Body of pancreas (tissue), 4 donors: ENCODE measurements at regions not wholly inside any gene's neighbourhood (a gene's known extent, or its start where the extent isn't known, plus 50 kb on each side); places are given as distances from the start of the nearest gene placed in this dataset.
"Not testable (repeated sequence)": the region's sequence is repeated elsewhere in the genome, so short reads cannot be mapped to it uniquely, and the experiment has no call there.

ENCODE experiments used
- ATAC-seq: fragments of 150-250 bp; one replicate; pipeline ENCODE4 v1.9.1; 2016
- DNase-seq, 4 donors: peaks; one replicate each; pipeline ENCODE4 v3.0.0-alpha.2; 2019
- H3K27ac ChIP-seq, 4 donors: fragments of 200-600 bp; sonication (generic); 1 replicate in 3 of 4; 2 replicates in 1 of 4; pipeline versions ENCODE4 v1.5.1 to v1.6.1; 2016 to 2019; ENCODE audit warnings: mild to moderate bottlenecking in 1 of 4, mixed read lengths in 1 of 4, moderate library complexity in 1 of 4
- H3K27me3 ChIP-seq, 2 donors: fragments of 200-600 bp; sonication (generic); one replicate each; pipeline ENCODE4 v1.6.0; 2016; ENCODE audit warnings: mild to moderate bottlenecking in 1 of 2
- H3K36me3 ChIP-seq, 2 donors: fragments of 200-600 bp; sonication (generic); replicated peaks in 1 of 2; 2 replicates each; pipeline ENCODE4 v1.5.1; 2016; ENCODE audit warnings: low read depth in 2 of 2; ENCODE audit not compliant: insufficient read depth in 1 of 2
- H3K4me1 ChIP-seq: fragments of 200-600 bp; sonication (generic); one replicate; pipeline ENCODE4 v1.6.0; 2016
- H3K4me3 ChIP-seq, 2 donors: fragments of 200-600 bp; sonication (generic); 1 replicate in 1 of 2; 2 replicates in 1 of 2; pipeline ENCODE4 v1.5.1; 2016 to 2019
- H3K9me3 ChIP-seq, 3 donors: fragments of 200-600 bp; sonication (generic); 1 replicate in 2 of 3; 2 replicates in 1 of 3; pipeline ENCODE4 v1.5.1; 2016
- POLR2A ChIP-seq, 3 donors: fragments of 450-650 bp; IDR thresholded peaks; one replicate each; pipeline ENCODE4 v1.6.1; 2016; ENCODE audit warnings: antibody characterized with exemption in 3 of 3, mild to moderate bottlenecking in 2 of 3
- WGBS, 2 donors: methylation state at CpG; one replicate each; pipeline ENCODE4 v1.1.5; 2017; 5-methylcytosine and 5-hydroxymethylcytosine counted together
- intact Hi-C: fragments of 100-400 bp; cut with DNase I; formaldehyde crosslinking; loops from one replicate; pipeline ENCODE4 v1.15.1; 2023
- TF ChIP-seq, protein P1 (sequence below), 7 experiments: fragments of 450-650 bp in 4 of 7; fragments of 200-600 bp in 3 of 7; sonication (generic) in 3 of 7; IDR thresholded peaks; one replicate each; pipeline ENCODE4 v1.5.1; 2016 to 2019; ENCODE audit warnings: antibody characterized with exemption in 7 of 7

DNA sequence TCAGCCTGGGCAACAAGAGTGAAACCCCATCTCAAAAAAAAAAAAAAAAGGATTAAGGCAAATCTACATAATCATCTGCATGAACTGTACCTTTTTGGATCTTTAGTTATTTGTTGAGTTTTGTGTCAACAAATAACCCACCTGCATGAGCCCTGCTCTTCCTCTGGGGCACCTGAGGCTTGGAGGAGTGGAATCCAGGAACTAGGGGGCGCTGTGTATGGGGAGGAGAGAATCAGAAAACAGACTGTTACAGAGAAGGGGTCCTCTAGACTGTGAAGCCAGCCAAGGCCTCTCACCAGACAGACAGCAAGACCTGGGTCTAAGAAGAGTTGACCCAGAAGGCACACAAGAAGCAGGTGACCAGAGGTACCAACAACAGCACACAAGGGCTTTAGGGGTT lies 682.8 kb upstream of the NRP1 start:
- DNase-seq (no peak), ATAC-seq (no peak)
- no peaks in the 10 kb centered on the region for H3K36me3 ChIP-seq
- H3K4me3 ChIP-seq: no peak overlapping the region
- H3K27ac ChIP-seq: no peak overlapping the region
- H3K27me3 ChIP-seq: no peaks in the 10 kb centered on the region
- intact Hi-C loops: no loop called here
- H3K4me1 ChIP-seq: no peaks in the 10 kb centered on the region
- TF ChIP-seq, protein P1, sequence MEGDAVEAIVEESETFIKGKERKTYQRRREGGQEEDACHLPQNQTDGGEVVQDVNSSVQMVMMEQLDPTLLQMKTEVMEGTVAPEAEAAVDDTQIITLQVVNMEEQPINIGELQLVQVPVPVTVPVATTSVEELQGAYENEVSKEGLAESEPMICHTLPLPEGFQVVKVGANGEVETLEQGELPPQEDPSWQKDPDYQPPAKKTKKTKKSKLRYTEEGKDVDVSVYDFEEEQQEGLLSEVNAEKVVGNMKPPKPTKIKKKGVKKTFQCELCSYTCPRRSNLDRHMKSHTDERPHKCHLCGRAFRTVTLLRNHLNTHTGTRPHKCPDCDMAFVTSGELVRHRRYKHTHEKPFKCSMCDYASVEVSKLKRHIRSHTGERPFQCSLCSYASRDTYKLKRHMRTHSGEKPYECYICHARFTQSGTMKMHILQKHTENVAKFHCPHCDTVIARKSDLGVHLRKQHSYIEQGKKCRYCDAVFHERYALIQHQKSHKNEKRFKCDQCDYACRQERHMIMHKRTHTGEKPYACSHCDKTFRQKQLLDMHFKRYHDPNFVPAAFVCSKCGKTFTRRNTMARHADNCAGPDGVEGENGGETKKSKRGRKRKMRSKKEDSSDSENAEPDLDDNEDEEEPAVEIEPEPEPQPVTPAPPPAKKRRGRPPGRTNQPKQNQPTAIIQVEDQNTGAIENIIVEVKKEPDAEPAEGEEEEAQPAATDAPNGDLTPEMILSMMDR (IDR thresholded peaks at IDR 0.05): no peak
- no peak for TF ChIP-seq POLR2A (IDR thresholded peaks at IDR 0.05)
- H3K9me3 ChIP-seq: no peaks in the 10 kb centered on the region
- 56 to 71% methylated on average over 1 of the region's 1 CpG for WGBS, 2 donors

DNA sequence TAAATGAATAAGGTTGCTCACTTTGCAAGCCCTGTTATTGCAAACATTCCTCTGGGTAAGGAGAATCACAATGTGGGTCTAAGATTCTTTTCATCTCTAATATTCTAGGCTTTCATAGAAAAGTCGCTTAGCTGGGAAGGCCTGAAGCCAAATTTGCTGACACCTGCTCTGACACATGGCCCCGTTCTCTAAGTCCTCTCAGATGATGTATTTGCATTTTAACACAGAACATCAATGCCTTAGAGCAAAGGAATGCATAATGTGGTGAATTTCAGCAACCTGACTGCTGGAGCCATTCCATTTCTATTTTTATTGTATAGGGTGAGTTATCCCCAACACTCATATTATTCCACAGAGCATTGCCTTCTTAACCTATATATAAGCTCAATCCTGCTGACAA lies 682.1 kb upstream of the NRP1 start:
- no peaks in the 10 kb centered on the region for H3K4me1 ChIP-seq
- WGBS, 2 donors: 90 to 95% methylated on average over 2 of the region's 2 CpGs
- no peaks in the 10 kb centered on the region for H3K36me3 ChIP-seq
- intact Hi-C loops: no loop called here
- ATAC-seq: no peak
- no peak for DNase-seq
- no peaks in the 10 kb centered on the region for H3K27me3 ChIP-seq
- H3K4me3 ChIP-seq: no peak overlapping the region
- no peaks in the 10 kb centered on the region for H3K9me3 ChIP-seq
- no peak overlapping the region for H3K27ac ChIP-seq
- TF ChIP-seq, protein P1 (IDR thresholded peaks at IDR 0.05): no peak
- no peak for TF ChIP-seq POLR2A (IDR thresholded peaks at IDR 0.05)

DNA sequence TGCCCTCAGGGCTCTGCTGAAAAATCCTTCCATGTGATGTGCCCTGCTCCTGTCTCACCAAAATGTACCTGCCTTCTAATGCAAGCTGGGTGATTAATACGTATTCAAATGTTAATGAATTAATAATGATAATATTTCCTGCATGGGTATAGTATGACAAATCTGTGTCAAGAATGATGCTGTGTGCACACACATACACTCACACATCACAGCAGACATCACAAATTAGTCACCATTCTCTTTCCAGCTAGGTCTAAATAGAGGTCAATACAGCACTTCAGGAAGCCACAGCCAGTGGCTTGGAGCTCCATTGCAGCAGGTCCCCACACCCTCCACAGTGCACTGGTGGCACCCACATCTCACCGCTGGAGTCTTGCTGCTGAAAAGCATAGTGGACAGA lies 681.2 kb upstream of the NRP1 start:
- H3K4me1 ChIP-seq: no peaks in the 10 kb centered on the region
- ATAC-seq (no peak), DNase-seq (no peak)
- H3K36me3 ChIP-seq: no peaks in the 10 kb centered on the region
- TF ChIP-seq POLR2A (IDR thresholded peaks at IDR 0.05): no peak
- TF ChIP-seq, protein P1 (IDR thresholded peaks at IDR 0.05): no peak
- intact Hi-C loops: no loop called here
- 81 to 84% methylated on average over 2 of the region's 2 CpGs for WGBS, 2 donors
- no peaks in the 10 kb centered on the region for H3K27me3 ChIP-seq
- H3K4me3 ChIP-seq: no peak overlapping the region
- H3K27ac ChIP-seq: no peak overlapping the region
- H3K9me3 ChIP-seq: no peaks in the 10 kb centered on the region

DNA sequence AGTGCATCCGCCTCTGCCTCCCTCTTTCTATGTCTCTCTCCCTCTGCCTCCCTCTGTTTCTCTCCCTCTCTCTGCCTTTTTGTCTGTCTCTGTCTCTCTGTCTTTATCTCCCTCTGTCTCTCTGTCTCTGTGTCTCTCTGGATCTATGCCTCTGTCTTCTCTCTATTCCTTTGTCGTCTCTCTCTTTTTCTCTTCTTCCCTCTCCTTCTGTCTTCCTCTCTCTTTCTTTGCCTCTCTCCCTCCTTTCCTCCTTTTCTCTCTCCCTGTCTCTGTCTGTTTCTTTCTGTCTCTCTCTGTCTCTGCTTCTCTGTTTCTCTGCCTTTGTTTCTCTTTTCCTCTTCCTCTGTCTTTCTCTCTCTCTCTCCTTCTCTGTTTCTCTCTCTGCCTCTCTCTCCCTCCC lies 678.8 kb upstream of the NRP1 start:
- Histone ChIP-seq H3K4me1 (no peaks in the 10 kb centered on the region), H3K9me3 (no peaks in the 10 kb centered on the region), H3K27ac (no peak overlapping the region), H3K27me3 (no peaks in the 10 kb centered on the region), H3K4me3 (no peak overlapping the region), H3K36me3 (no peaks in the 10 kb centered on the region)
- intact Hi-C loops: no loop called here
- TF ChIP-seq, protein P1 (IDR thresholded peaks at IDR 0.05): no peak
- TF ChIP-seq POLR2A (IDR thresholded peaks at IDR 0.05): no peak
- ATAC-seq: no peak
- no peak for DNase-seq
- 81 to 94% methylated on average over 2 of the region's 2 CpGs for WGBS, 2 donors

DNA sequence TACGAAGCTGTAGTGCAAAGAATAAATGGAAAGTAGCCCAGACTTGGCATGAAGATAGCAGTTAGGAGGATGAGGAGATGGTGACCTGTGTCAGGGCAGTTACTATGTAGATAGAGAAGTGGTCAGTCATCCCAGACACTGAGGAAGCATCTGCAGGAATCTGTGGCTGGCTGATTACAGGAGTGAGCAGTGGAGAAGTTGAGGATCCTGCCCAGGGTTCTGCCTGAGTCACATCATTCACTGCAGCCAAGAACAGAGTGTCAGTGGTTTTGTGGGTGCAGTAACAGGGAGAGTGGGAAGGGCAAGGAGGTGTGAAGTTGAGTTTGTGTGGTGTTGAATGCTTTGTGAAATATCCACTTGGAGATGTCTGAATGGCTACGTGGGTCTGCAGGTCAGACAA lies 676.4 kb upstream of the NRP1 start:
- WGBS, 2 donors: 67 to 85% methylated on average over 2 of the region's 2 CpGs
- ATAC-seq: no peak

DNA sequence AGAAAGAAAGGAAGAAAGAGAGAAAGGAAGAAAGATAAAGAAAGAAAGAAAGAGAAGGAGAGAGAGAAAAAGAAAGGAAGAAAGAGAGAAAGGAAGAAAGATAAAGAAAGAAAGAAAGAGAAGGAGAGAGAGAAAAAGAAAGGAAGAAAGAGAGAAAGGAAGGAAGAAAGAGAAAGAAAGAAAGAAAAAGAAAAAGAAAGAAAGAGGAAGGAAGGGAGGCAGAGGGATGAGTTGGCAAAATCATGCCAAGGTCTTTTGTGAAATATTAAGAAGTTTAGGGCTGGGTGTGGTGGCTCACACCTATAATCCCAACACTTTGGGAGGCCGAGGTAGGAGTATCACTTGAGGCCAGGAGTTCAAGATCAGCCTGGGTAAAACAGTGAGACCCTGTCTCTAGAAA lies 675.8 kb upstream of the NRP1 start:
- H3K9me3 ChIP-seq, ATAC-seq, DNase-seq, H3K4me3 ChIP-seq, H3K27me3 ChIP-seq, intact Hi-C loops, H3K4me1 ChIP-seq, H3K27ac ChIP-seq, H3K36me3 ChIP-seq: not testable (repeated sequence)
- 77 to 88% methylated on average over 1 of the region's 1 CpG for WGBS, 2 donors

More for the DNA sequence above, 676.4 kb upstream of the NRP1 start:
- no peak for DNase-seq
- no peaks in the 10 kb centered on the region for H3K9me3 ChIP-seq
- H3K4me1 ChIP-seq: no peaks in the 10 kb centered on the region
- no peak overlapping the region for H3K27ac ChIP-seq
- no peak overlapping the region for H3K4me3 ChIP-seq
- no peaks in the 10 kb centered on the region for H3K36me3 ChIP-seq
- TF ChIP-seq, protein P1 (IDR thresholded peaks at IDR 0.05): no peak
- no peak for TF ChIP-seq POLR2A (IDR thresholded peaks at IDR 0.05)
- no peaks in the 10 kb centered on the region for H3K27me3 ChIP-seq
- intact Hi-C loops: no loop called here
